GM19025 (cell line): ENCODE measurements at regions not wholly inside any gene's neighbourhood (a gene's known extent, or its start where the extent isn't known, plus 50 kb on each side); places are given as distances from the start of the nearest gene placed in this dataset.
A peak's percentile ranks its signal among the peaks of the same experiment; 100 is the strongest.
"Not testable (repeated sequence)": the region's sequence is repeated elsewhere in the genome, so short reads cannot be mapped to it uniquely, and the experiment has no call there.

ENCODE experiments used
- ATAC-seq: cut with Tn5 transposase; IDR thresholded peaks from one replicate; pipeline ENCODE4 v1.9.1; 2021; ENCODE audit warnings: mild to moderate bottlenecking, low read depth, moderate library complexity; ENCODE audit not compliant: unreplicated experiment

- no peak for ATAC-seq
These were observed 159.1 kb upstream of the ZSWIM2 start for GRCh38 chr2:187008111-187008510.

GRCh38 chr2:187003611-187004010 is 154.6 kb upstream of the ZSWIM2 start:
- no peak for ATAC-seq

- ATAC-seq: no peak
These were observed 154.1 kb upstream of the ZSWIM2 start for GRCh38 chr2:187003038-187003554.

GRCh38 chr2:187002242-187002641 is 153.3 kb upstream of the ZSWIM2 start:
- no peak for ATAC-seq

GRCh38 chr2:187001248-187001647 is 152.3 kb upstream of the ZSWIM2 start:
- no peak for ATAC-seq

GRCh38 chr2:186995092-186995491 is 146.1 kb upstream of the ZSWIM2 start:
- no peak for ATAC-seq

- no peak for ATAC-seq
These were observed 143.6 kb upstream of the ZSWIM2 start for GRCh38 chr2:186992597-186992996.

- ATAC-seq: no peak
These were observed 142.9 kb upstream of the ZSWIM2 start for GRCh38 chr2:186991766-186992417.

- no peak for ATAC-seq
These were observed 136.0 kb upstream of the ZSWIM2 start for GRCh38 chr2:186984966-186985365.

GRCh38 chr2:186984481-186984880 is 135.5 kb upstream of the ZSWIM2 start:
- ATAC-seq: no peak

- ATAC-seq: no peak
These were observed 132.0 kb upstream of the ZSWIM2 start for GRCh38 chr2:186980787-186981550.

- ATAC-seq: no peak
These were observed 131.1 kb upstream of the ZSWIM2 start for GRCh38 chr2:186980117-186980442.

GRCh38 chr2:186979439-186980116 is 130.6 kb upstream of the ZSWIM2 start:
- no peak for ATAC-seq

GRCh38 chr2:186977433-186978045 is 128.6 kb upstream of the ZSWIM2 start:
- peak; percentile 39 for ATAC-seq

GRCh38 chr2:186976329-186976728 is 127.4 kb upstream of the ZSWIM2 start:
- ATAC-seq: no peak

- no peak for ATAC-seq
These were observed 123.5 kb upstream of the ZSWIM2 start for GRCh38 chr2:186972281-186972970.

GRCh38 chr2:186968277-186968676 is 119.3 kb upstream of the ZSWIM2 start:
- peak; percentile 67 for ATAC-seq

GRCh38 chr2:186966015-186966414 is 117.0 kb upstream of the ZSWIM2 start:
- ATAC-seq: no peak

- ATAC-seq: no peak
These were observed 113.2 kb upstream of the ZSWIM2 start for GRCh38 chr2:186962085-186962747.

GRCh38 chr2:186960241-186960640 is 111.3 kb upstream of the ZSWIM2 start:
- ATAC-seq: not testable (repeated sequence)
